Stimulated activated naive CD8-positive, alpha-beta T cell treated with anti-CD3 and anti-CD28 coated beads, Interleukin-15, Interleukin-2, amounts not matched to agents 100 U/mL and 50 U/mL, for 24 hours (primary cell): ENCODE measurements at regions not wholly inside any gene's neighbourhood (a gene's known extent, or its start where the extent isn't known, plus 50 kb on each side); places are given as distances from the start of the nearest gene placed in this dataset.
"Not testable (repeated sequence)": the region's sequence is repeated elsewhere in the genome, so short reads cannot be mapped to it uniquely, and the experiment has no call there.

Source experiments
- ATAC-seq: fragments of 150-1000 bp; cut with Tn5 transposase; one replicate; pipeline ENCODE4 v1.10.0; 2021
- DNase-seq: peaks from one replicate; pipeline ENCODE4 v3.0.0; 2021

GRCh38 chr1:186255266-186255665 lies 119.8 kb downstream of the TPR start:
- ATAC-seq (no peak), DNase-seq (no peak)

DNA sequence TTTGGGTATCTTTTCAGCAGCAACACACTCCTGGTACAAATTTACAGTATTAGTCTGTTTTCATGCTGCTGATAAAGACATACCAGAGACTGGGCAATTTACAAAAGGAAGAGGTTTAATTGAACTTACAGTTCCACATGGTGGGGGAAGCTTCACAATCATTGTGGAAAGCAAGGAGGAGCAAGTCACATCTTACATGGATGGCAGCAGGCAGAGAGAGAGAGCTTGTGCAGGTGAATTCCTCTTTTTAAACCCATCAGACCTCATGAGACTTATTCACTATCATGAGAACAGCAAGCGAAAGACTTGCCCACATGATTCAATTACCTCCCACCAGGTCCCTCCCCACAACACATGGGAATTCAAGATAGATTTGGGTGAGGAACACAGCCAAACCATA lies 124.5 kb downstream of the TPR start:
- ATAC-seq (no peak), DNase-seq (no peak)

DNA sequence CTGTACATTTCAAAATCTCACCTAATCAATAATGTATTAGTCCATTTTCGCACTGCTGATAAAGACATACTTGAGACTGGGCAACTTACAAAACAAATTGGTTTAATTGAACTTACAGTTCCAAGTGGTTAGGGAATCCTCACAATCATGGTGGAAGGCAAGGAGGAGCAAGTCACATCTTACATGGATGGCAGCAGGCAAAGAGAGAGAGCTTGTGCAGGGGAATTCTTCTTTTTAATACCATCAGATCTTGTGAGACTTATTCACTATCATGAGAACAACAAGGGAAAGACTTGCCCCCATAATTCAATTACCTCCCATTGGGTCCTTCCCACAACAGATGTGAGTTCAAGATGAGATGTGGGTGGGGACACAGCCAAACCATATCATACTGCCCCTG lies 126.4 kb downstream of the TPR start:
- ATAC-seq, DNase-seq: not testable (repeated sequence)

DNA sequence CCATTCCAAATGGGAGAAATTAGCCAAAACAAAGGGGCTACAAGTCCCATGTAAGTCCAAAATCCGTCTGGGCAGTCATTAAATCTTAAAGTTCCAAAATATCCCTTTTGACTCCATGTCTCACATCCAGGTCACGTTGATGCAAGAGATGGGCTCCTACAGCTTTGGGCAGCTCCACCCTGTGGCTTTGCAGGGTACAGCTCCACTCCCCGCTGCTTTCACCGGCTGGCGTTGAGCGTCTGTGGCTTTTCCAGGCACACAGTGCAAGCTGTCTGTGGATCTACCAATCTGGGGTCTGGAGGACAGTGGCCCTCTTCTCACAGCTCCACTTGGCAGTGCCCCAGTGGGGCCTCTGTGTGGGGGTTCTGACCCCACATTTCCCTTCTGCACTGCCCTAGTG lies 130.2 kb downstream of the TPR start:
- no peak for ATAC-seq

More for the DNA sequence above, 130.2 kb downstream of the TPR start:
- DNase-seq = peak; percentile 4
